ENCODE measurements at regions not wholly inside any gene's neighbourhood (a gene's known extent, or its start where the extent isn't known, plus 50 kb on each side); places are given as distances from the start of the nearest gene placed in this dataset.
"Not testable (repeated sequence)": the region's sequence is repeated elsewhere in the genome, so short reads cannot be mapped to it uniquely, and the experiment has no call there.

DNA sequence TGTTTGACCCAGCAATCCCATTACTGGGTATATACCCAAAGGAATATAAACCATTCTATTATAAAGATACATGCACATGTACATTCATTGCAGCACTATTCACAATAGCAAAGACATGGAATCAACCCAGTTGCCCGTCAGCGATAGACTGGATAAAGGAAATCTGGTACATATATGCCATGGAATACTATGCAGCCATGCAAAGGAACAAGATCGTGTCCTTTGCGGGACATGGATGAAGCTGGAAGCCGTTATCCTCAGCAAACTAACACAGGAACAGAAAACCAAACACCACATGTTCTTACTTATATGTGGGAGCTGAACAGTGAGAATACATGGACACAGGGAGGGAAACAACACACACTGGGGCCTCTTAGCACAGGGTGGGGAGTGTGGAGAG, 95.1 kb downstream of the USP22 start:
- H3K4me3 Mint-ChIP-seq; H3K9me3 Mint-ChIP-seq; DNase-seq; ATAC-seq (ENCODE audit: low read depth); H3K36me3 Mint-ChIP-seq; H3K27ac Mint-ChIP-seq; POLR2A ChIA-PET; H3K27me3 Mint-ChIP-seq; H3K4me1 Mint-ChIP-seq: not testable (repeated sequence)

- POLR2A ChIA-PET: no interaction called here
- Mint-ChIP-seq H3K4me1 (peaks cover 2% of the 10 kb centered on the region), H3K27me3 (peaks cover 8% of the 10 kb centered on the region), H3K4me3 (no peak overlapping the region), H3K9me3 (no peaks in the 10 kb centered on the region), H3K36me3 (no peaks in the 10 kb centered on the region), H3K27ac (no peak overlapping the region)
- ATAC-seq (ENCODE audit: low read depth) (no peak), DNase-seq (no peak)
Measured at GRCh38 chr17:20948984-20949777, 93.6 kb downstream of the USP22 start.

Data from activated naive CD8-positive, alpha-beta T cell treated with anti-CD3 and anti-CD28 coated beads, Interleukin-2, amount 10 ng/mL, durations not matched to agents 7 days and 5 days (primary cell).